SK-N-SH treated with all-trans-retinoic acid at 6 μM for 48 hours (cell line): ENCODE measurements at regions not wholly inside any gene's neighbourhood (a gene's known extent, or its start where the extent isn't known, plus 50 kb on each side); places are given as distances from the start of the nearest gene placed in this dataset.

ENCODE experiments used
- ATAC-seq: fragments of 200-7000 bp; cut with Tn5 transposase; 3 replicates; pipeline ENCODE4 v1.9.1; 2020; ENCODE audit warnings: mild to moderate bottlenecking, moderate library complexity
- ARNTL ChIP-seq: fragments of 450-650 bp; formaldehyde crosslinking; IDR thresholded peaks from 2 replicates; pipeline ENCODE4 v1.5.0; 2020; ENCODE audit warnings: low read depth, mild to moderate bottlenecking, moderate library complexity, borderline replicate concordance
- CREB5 ChIP-seq: fragments of 250-450 bp; sonication (Bioruptor Pico); IDR thresholded peaks from 2 replicates; pipeline ENCODE4 v1.5.1; 2020; ENCODE audit warnings: low read depth, mild to moderate bottlenecking, moderate library complexity
- ESRRG ChIP-seq: fragments of 250-450 bp; sonication (Bioruptor Pico); IDR thresholded peaks from 2 replicates; pipeline ENCODE4 v1.6.1; 2021; ENCODE audit warnings: mild to moderate bottlenecking
- GLIS3 ChIP-seq: fragments of 250-450 bp; sonication (Bioruptor Pico); IDR thresholded peaks from 2 replicates; pipeline ENCODE4 v1.5.0; 2020; ENCODE audit warnings: mild to moderate bottlenecking, moderate library complexity
- ISL1 ChIP-seq: fragments of 250-450 bp; sonication (Bioruptor Pico); IDR thresholded peaks from 2 replicates; pipeline ENCODE4 v2.1.2; 2022; ENCODE audit warnings: mild to moderate bottlenecking, moderate library complexity
- OSR1 ChIP-seq: fragments of 250-450 bp; sonication (Bioruptor Pico); IDR thresholded peaks from 2 replicates; pipeline ENCODE4 v1.8.0; 2022; ENCODE audit warnings: moderate library complexity, mild to moderate bottlenecking, inconsistent platforms
- POU6F1 ChIP-seq: fragments of 250-450 bp; sonication (Bioruptor Pico); IDR thresholded peaks from 2 replicates; pipeline ENCODE4 v1.8.0; 2021; ENCODE audit warnings: low read depth, mild to moderate bottlenecking, moderate library complexity, borderline replicate concordance
- PPARA ChIP-seq: fragments of 250-450 bp; sonication (Bioruptor Pico); IDR thresholded peaks from 2 replicates; pipeline ENCODE4 v1.5.0; 2020; ENCODE audit warnings: mild to moderate bottlenecking, borderline replicate concordance
- RARB ChIP-seq: fragments of 250-450 bp; sonication (Bioruptor Pico); IDR thresholded peaks from 2 replicates; pipeline ENCODE4 v1.8.0; 2021; ENCODE audit warnings: mild to moderate bottlenecking, moderate library complexity
- TCF4 ChIP-seq: fragments of 250-450 bp; sonication (Bioruptor Pico); IDR thresholded peaks from 2 replicates; pipeline ENCODE4 v1.8.0; 2021; ENCODE audit warnings: mild to moderate bottlenecking, moderate library complexity, borderline replicate concordance
- TOX ChIP-seq: fragments of 250-450 bp; sonication (Bioruptor Pico); IDR thresholded peaks from 2 replicates; pipeline ENCODE4 v1.8.0; 2021; ENCODE audit warnings: mild to moderate bottlenecking, moderate library complexity, borderline replicate concordance
- TSHZ2 ChIP-seq: fragments of 250-450 bp; sonication (Bioruptor Pico); IDR thresholded peaks from 2 replicates; pipeline ENCODE4 v1.5.0; 2020; ENCODE audit warnings: mild to moderate bottlenecking, moderate library complexity
- ZC3H10 ChIP-seq: fragments of 250-450 bp; sonication (Bioruptor Pico); IDR thresholded peaks from 2 replicates; pipeline ENCODE4 v1.5.1; 2021; ENCODE audit warnings: mild to moderate bottlenecking, moderate library complexity
- ZFP3 ChIP-seq: fragments of 250-450 bp; sonication (Bioruptor Pico); IDR thresholded peaks from 2 replicates; pipeline ENCODE4 v1.5.0; 2020; ENCODE audit warnings: mild to moderate bottlenecking, moderate library complexity
- ZFP30 ChIP-seq: fragments of 450-650 bp; formaldehyde crosslinking; IDR thresholded peaks from 2 replicates; pipeline ENCODE4 v1.5.0; 2022; ENCODE audit warnings: mild to moderate bottlenecking, moderate library complexity
- ZNF565 ChIP-seq: fragments of 450-650 bp; formaldehyde crosslinking; conservative IDR thresholded peaks from 2 replicates; pipeline ENCODE4 v1.5.0; 2020; ENCODE audit warnings: low read depth, mild to moderate bottlenecking, moderate library complexity
- ZNF70 ChIP-seq: fragments of 450-650 bp; formaldehyde crosslinking; IDR thresholded peaks from 2 replicates; pipeline ENCODE4 v1.5.0; 2020; ENCODE audit warnings: mild to moderate bottlenecking, moderate library complexity
- ZNF8 ChIP-seq: fragments of 450-650 bp; formaldehyde crosslinking; IDR thresholded peaks from 2 replicates; pipeline ENCODE4 v1.5.0; 2020; ENCODE audit warnings: mild to moderate bottlenecking, moderate library complexity
- TF ChIP-seq, protein P1 (sequence below): fragments of 250-450 bp; sonication (Bioruptor Pico); IDR thresholded peaks from 2 replicates; pipeline ENCODE4 v1.8.0; 2020; ENCODE audit warnings: mild to moderate bottlenecking, moderate library complexity, borderline replicate concordance
- TF ChIP-seq, protein P2 (sequence below): fragments of 250-450 bp; sonication (Bioruptor Pico); IDR thresholded peaks from 2 replicates; pipeline ENCODE4 v1.5.1; 2021; ENCODE audit warnings: mild to moderate bottlenecking, moderate library complexity

GRCh38 chr10:33975481-33975880 lies 641.0 kb upstream of the NRP1 start:
- TF ChIP-seq ESRRG (CRISPR knock-in tag) (no peak), POU6F1 (no peak), TSHZ2 (no peak), ARNTL (CRISPR knock-in tag) (no peak), OSR1 (CRISPR knock-in tag) (no peak), ZFP3 (CRISPR knock-in tag) (no peak), ISL1 (CRISPR knock-in tag) (no peak), RARB (CRISPR knock-in tag) (no peak), GLIS3 (no peak), PPARA (CRISPR knock-in tag) (no peak)
- TF ChIP-seq, protein P1, sequence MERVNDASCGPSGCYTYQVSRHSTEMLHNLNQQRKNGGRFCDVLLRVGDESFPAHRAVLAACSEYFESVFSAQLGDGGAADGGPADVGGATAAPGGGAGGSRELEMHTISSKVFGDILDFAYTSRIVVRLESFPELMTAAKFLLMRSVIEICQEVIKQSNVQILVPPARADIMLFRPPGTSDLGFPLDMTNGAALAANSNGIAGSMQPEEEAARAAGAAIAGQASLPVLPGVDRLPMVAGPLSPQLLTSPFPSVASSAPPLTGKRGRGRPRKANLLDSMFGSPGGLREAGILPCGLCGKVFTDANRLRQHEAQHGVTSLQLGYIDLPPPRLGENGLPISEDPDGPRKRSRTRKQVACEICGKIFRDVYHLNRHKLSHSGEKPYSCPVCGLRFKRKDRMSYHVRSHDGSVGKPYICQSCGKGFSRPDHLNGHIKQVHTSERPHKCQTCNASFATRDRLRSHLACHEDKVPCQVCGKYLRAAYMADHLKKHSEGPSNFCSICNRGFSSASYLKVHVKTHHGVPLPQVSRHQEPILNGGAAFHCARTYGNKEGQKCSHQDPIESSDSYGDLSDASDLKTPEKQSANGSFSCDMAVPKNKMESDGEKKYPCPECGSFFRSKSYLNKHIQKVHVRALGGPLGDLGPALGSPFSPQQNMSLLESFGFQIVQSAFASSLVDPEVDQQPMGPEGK (CRISPR knock-in tag), result no peak

GRCh38 chr10:33974976-33975478 lies 640.6 kb upstream of the NRP1 start:
- TF ChIP-seq TOX (CRISPR knock-in tag) (no peak), RARB (CRISPR knock-in tag) (no peak), PPARA (CRISPR knock-in tag) (no peak), OSR1 (CRISPR knock-in tag) (no peak), ISL1 (CRISPR knock-in tag) (no peak), POU6F1 (no peak), ARNTL (CRISPR knock-in tag) (no peak), ZFP3 (CRISPR knock-in tag) (no peak), ZFP30 (CRISPR knock-in tag) (no peak)
- no peak for ATAC-seq

More at GRCh38 chr10:33975481-33975880, 641.0 kb upstream of the NRP1 start:
- ATAC-seq, result no peak

GRCh38 chr10:33968983-33969382 lies 634.5 kb upstream of the NRP1 start:
- no peak for TF ChIP-seq OSR1 (CRISPR knock-in tag)
- TF ChIP-seq ZNF8 (CRISPR knock-in tag), result no peak
- TF ChIP-seq POU6F1, result no peak
- TF ChIP-seq, protein P1 (CRISPR knock-in tag), result no peak
- no peak for TF ChIP-seq ESRRG (CRISPR knock-in tag)
- TF ChIP-seq ZFP30 (CRISPR knock-in tag), result no peak
- TF ChIP-seq PPARA (CRISPR knock-in tag), result no peak
- TF ChIP-seq TCF4, result no peak
- TF ChIP-seq ISL1 (CRISPR knock-in tag), result no peak
- TF ChIP-seq, protein P2, sequence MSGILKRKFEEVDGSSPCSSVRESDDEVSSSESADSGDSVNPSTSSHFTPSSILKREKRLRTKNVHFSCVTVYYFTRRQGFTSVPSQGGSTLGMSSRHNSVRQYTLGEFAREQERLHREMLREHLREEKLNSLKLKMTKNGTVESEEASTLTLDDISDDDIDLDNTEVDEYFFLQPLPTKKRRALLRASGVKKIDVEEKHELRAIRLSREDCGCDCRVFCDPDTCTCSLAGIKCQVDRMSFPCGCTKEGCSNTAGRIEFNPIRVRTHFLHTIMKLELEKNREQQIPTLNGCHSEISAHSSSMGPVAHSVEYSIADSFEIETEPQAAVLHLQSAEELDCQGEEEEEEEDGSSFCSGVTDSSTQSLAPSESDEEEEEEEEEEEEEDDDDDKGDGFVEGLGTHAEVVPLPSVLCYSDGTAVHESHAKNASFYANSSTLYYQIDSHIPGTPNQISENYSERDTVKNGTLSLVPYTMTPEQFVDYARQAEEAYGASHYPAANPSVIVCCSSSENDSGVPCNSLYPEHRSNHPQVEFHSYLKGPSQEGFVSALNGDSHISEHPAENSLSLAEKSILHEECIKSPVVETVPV (CRISPR knock-in tag), result no peak
- TF ChIP-seq CREB5, result no peak
- no peak for TF ChIP-seq ZNF565 (CRISPR knock-in tag)
- TF ChIP-seq ZC3H10, result no peak
- TF ChIP-seq ZNF70 (CRISPR knock-in tag), result no peak
- TF ChIP-seq GLIS3, result no peak
- no peak for TF ChIP-seq TOX (CRISPR knock-in tag)
- ATAC-seq, result no peak
